NB4 (cell line): ENCODE measurements at regions not wholly inside any gene's neighbourhood (a gene's known extent, or its start where the extent isn't known, plus 50 kb on each side); places are given as distances from the start of the nearest gene placed in this dataset.

Experiments used
- DNase-seq: peaks from one replicate; pipeline ENCODE4 v3.0.0; 2010; ENCODE audit warnings: low read depth
- H3K4me3 ChIP-seq: one replicate; pipeline ENCODE4 v1.5.1; 2011; ENCODE audit warnings: mild to moderate bottlenecking, low read depth, low read length, moderate library complexity
- CTCF ChIP-seq: IDR thresholded peaks from one replicate; pipeline ENCODE4 v1.5.1; 2012; ENCODE audit warnings: low read depth, low read length
- MAX ChIP-seq: IDR thresholded peaks from 2 replicates; pipeline ENCODE4 v1.6.1; 2011; ENCODE audit warnings: low read depth, low read length
- MYC ChIP-seq: IDR thresholded peaks from 2 replicates; pipeline ENCODE4 v1.6.1; 2011; ENCODE audit warnings: low read depth, low read length
- POLR2A ChIP-seq: IDR thresholded peaks from 2 replicates; pipeline ENCODE4 v1.6.1; 2011; ENCODE audit warnings: mild to moderate bottlenecking; ENCODE audit not compliant: insufficient read length; ENCODE audit errors: extremely low read depth

GRCh38 chr17:77301694-77302266 is 161.0 kb downstream of the SEC14L1 start:
- no peak for DNase-seq
- no peak overlapping the region for H3K4me3 ChIP-seq
- no peak for TF ChIP-seq MAX
- TF ChIP-seq MYC: no peak
- TF ChIP-seq CTCF: no peak
- TF ChIP-seq POLR2A: no peak

GRCh38 chr17:77302682-77303081 is 161.9 kb downstream of the SEC14L1 start:
- no peak overlapping the region for H3K4me3 ChIP-seq
- TF ChIP-seq POLR2A (no peak), MYC (no peak), CTCF (no peak), MAX (no peak)
- DNase-seq: no peak

GRCh38 chr17:77303620-77304019 is 162.9 kb downstream of the SEC14L1 start:
- no peak for DNase-seq
- TF ChIP-seq MYC (no peak), CTCF (no peak), POLR2A (no peak), MAX (no peak)
- no peak overlapping the region for H3K4me3 ChIP-seq

GRCh38 chr17:77304051-77304745 is 163.4 kb downstream of the SEC14L1 start:
- TF ChIP-seq MAX (no peak), CTCF (no peak), MYC (no peak), POLR2A (no peak)
- DNase-seq: no peak
- no peak overlapping the region for H3K4me3 ChIP-seq

- no peak for DNase-seq
- TF ChIP-seq MAX: no peak
- no peak for TF ChIP-seq POLR2A
- TF ChIP-seq CTCF: no peak
- no peak for TF ChIP-seq MYC
- H3K4me3 ChIP-seq: no peak overlapping the region
Measured at GRCh38 chr17:77304746-77305473, 164.1 kb downstream of the SEC14L1 start.
